ENCODE measurements at regions not wholly inside any gene's neighbourhood (a gene's known extent, or its start where the extent isn't known, plus 50 kb on each side); places are given as distances from the start of the nearest gene placed in this dataset.

GRCh38 chr20:56798634-56799033 is 169.5 kb downstream of the TFAP2C start:
- Mint-ChIP-seq H3K27ac (no peak overlapping the region), H3K9me3 (peaks cover 10 to 22% of the 10 kb centered on the region in 2 donors)
- DNase-seq, result no peak

GRCh38 chr20:56799187-56799586 is 170.1 kb downstream of the TFAP2C start:
- Mint-ChIP-seq H3K27ac (no peak overlapping the region), H3K4me3 (no peak overlapping the region)
- ATAC-seq, result no peak

More at GRCh38 chr20:56798634-56799033, 169.5 kb downstream of the TFAP2C start:
- no peak overlapping the region for H3K4me3 Mint-ChIP-seq
- no peak for ATAC-seq
- H3K4me1 Mint-ChIP-seq, result no peaks in the 10 kb centered on the region
- peaks cover 7% of the 10 kb centered on the region for H3K27me3 Mint-ChIP-seq

GRCh38 chr20:56800088-56800487 is 171.0 kb downstream of the TFAP2C start:
- Mint-ChIP-seq H3K9me3 (peaks cover 10 to 15% of the 10 kb centered on the region in 2 donors), H3K27me3 (peaks cover 7% of the 10 kb centered on the region), H3K4me3 (no peak overlapping the region), H3K4me1 (no peaks in the 10 kb centered on the region), H3K27ac (no peak overlapping the region)
- ATAC-seq (no peak), DNase-seq (no peak)

More at GRCh38 chr20:56799187-56799586, 170.1 kb downstream of the TFAP2C start:
- no peaks in the 10 kb centered on the region for H3K4me1 Mint-ChIP-seq
- H3K9me3 Mint-ChIP-seq, result peaks cover 10 to 19% of the 10 kb centered on the region in 2 donors
- no peak for DNase-seq
- peaks cover 7% of the 10 kb centered on the region for H3K27me3 Mint-ChIP-seq

DNA sequence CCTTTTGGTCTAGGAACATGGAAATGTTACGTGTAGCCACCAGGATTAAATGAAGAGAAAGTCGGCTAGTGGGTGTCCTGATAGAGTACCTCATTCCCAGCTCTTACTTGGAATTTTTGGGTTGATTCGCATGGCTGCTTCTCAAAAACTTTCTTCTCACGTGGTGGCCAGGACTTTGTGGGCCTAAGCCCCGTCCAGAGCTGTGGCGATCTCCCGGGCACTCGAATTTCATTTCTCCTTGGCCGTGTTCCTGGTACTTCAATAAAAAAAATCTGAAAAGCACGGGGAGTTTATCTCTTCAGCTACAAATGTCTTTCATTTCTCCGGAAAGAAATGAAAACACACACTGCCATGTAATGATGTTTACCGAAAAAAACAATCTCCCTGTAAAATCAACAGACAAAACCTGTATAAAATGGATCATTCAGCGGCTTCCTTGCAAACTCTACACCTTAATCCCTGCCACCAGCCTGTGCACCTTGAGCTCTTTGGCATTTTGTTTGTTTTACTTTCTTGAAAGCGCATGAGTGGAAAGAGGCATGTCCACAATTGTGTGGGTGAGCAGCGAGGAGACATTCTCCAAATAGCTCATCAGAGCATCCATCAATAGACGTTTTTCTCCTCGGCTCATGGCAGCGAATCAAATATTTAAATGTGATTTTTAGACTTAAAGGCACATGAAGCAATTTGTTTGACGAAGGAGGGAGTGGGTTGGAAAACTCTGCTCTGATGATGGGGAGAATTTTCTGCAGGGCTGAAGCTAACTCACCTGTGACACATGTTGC is 173.1 kb downstream of the TFAP2C start:
- ATAC-seq (no peak), DNase-seq (no peak)
- Mint-ChIP-seq H3K9me3 (peaks cover 10 to 15% of the 10 kb centered on the region in 2 donors), H3K27me3 (peaks cover 16% of the 10 kb centered on the region), H3K27ac (no peak overlapping the region), H3K4me1 (no peaks in the 10 kb centered on the region), H3K4me3 (no peak overlapping the region)

DNA sequence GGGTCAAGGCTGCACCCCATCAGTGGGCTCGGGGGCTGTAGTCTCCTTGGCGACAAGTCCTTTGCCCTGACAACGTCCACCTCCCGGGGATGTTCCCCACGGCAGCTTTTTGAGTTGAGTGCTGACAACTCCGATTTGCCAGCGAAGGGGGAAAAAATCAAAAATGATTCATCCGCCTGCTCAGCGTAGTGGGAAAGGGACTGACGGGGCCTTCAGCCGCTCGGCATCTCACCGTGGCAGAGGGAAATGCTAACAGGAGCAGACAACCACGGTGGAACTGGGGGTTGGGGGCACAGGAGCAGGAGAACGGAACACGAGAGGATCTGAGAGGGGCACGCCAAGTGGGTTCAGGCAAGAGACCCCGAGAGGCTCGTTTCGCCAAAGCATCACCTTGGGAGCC is 173.7 kb downstream of the TFAP2C start:
- no peak overlapping the region for H3K27ac Mint-ChIP-seq
- no peaks in the 10 kb centered on the region for H3K4me1 Mint-ChIP-seq
- DNase-seq, result no peak
- H3K4me3 Mint-ChIP-seq, result no peak overlapping the region
- ATAC-seq, result no peak
- peaks cover 22% of the 10 kb centered on the region for H3K27me3 Mint-ChIP-seq
- H3K9me3 Mint-ChIP-seq, result peaks cover 10 to 15% of the 10 kb centered on the region in 2 donors

DNA sequence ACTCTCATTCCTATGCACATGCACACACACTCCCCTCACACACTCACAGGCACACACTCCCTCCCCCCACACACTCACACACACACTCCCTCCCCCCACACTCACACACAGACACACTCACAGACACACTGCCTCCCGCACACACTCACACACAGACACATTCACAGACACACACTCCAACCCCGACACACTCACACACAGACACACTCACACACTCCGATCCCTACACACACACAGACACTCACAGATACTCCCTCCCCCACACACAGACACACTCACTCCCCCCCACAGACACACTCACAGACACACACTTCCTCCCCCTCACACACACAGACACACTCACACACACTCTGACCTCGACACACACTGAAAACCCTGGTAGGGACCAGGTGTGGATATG is 176.2 kb downstream of the TFAP2C start:
- H3K4me1 Mint-ChIP-seq, result no peaks in the 10 kb centered on the region
- DNase-seq, result no peak
- no peak overlapping the region for H3K27ac Mint-ChIP-seq
- peaks cover 44% of the 10 kb centered on the region for H3K27me3 Mint-ChIP-seq
- H3K4me3 Mint-ChIP-seq, result no peak overlapping the region
- no peak for ATAC-seq
- no peaks in the 10 kb centered on the region for H3K9me3 Mint-ChIP-seq

DNA sequence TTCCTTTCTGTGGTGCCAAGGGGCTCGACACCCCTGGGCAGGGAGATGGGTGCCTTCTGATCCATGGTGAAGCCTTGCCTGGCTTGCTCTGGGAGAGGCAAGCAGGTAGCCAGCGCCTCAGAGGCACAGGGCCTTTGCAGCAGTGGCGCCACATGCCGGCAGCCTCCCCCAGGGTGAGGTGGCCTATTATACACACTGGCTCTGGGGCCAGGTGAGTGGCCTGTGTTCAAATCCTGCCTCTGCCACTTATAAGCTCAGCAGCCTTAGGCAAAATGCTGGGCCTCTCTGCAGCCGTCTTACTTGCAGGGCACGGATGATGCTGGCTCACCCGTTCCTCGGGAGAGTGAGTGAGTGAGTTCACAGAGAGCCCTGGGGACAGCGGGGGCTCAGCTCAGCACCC is 176.9 kb downstream of the TFAP2C start:
- ATAC-seq, result no peak
- DNase-seq, result no peak
- no peak overlapping the region for H3K4me3 Mint-ChIP-seq
- no peaks in the 10 kb centered on the region for H3K4me1 Mint-ChIP-seq
- H3K27ac Mint-ChIP-seq, result no peak overlapping the region
- peaks cover 43% of the 10 kb centered on the region for H3K27me3 Mint-ChIP-seq
- no peaks in the 10 kb centered on the region for H3K9me3 Mint-ChIP-seq

DNA sequence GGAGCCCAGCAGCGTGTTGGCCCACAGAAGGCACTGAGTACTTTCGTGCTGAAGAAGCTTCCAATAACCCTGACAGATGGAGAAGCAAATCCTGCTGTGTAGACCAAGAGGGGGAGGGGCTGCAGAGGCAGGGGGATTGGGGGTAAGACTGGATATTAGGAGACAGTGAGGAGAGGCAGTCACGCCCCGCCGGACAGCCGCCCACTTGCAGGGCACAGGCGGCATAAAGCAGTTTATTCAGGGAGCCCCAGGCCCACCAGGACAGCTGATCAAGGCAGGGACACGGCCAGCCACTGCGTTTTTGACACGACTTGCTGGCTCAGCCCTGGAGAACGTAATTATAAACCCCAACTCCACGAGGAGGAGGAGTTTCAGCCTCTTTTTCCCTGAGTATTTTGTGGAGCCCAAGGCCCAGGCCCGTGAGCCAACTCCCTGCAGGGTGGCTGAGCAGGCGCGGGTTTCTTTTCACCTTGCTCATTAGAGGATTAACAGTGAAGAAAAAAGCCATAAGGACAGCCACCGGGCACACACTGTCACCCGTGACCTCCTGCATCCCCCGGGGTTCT is 177.9 kb downstream of the TFAP2C start:
- Mint-ChIP-seq H3K9me3 (no peaks in the 10 kb centered on the region), H3K27me3 (peaks cover 49% of the 10 kb centered on the region)
- ATAC-seq, result no peak

DNA sequence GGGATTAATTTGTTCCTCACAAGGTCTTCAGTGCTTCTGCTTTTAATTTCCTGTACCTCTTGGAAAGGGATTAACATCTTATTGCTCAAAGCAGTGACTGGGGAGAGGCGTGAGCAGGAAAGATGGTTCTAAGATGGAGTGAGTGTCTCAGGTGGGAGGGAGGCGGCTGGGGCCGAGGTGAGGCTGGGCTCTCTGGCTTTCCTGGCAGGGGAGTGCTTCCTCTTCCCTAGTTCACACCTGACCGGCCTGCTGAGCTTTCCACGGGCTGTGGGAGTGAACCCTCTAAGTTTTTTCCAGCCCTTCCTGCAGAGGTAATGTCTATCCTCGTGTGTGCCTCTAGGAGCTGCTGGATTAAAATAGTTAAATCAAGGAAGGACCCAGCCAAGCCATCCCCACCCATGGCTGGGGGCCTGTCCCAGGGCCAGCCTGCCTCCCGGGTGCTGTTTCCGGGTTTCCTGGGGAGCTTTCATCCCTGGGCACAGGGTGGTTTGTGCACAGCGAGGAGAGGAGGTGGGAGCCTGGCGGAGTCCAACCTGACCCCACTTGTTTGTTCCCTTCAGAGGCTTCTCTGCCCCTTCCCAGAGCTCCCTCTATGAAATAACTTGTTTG is 179.1 kb downstream of the TFAP2C start:
- Mint-ChIP-seq H3K4me1 (no peaks in the 10 kb centered on the region), H3K27ac (no peak overlapping the region), H3K27me3 (peaks cover 49% of the 10 kb centered on the region), H3K4me3 (no peak overlapping the region), H3K9me3 (no peaks in the 10 kb centered on the region)
- ATAC-seq (no peak), DNase-seq (no peak)

More for the DNA sequence above, 177.9 kb downstream of the TFAP2C start:
- Mint-ChIP-seq H3K4me3 (no peak overlapping the region), H3K4me1 (no peaks in the 10 kb centered on the region), H3K27ac (no peak overlapping the region)
- DNase-seq, result no peak

DNA sequence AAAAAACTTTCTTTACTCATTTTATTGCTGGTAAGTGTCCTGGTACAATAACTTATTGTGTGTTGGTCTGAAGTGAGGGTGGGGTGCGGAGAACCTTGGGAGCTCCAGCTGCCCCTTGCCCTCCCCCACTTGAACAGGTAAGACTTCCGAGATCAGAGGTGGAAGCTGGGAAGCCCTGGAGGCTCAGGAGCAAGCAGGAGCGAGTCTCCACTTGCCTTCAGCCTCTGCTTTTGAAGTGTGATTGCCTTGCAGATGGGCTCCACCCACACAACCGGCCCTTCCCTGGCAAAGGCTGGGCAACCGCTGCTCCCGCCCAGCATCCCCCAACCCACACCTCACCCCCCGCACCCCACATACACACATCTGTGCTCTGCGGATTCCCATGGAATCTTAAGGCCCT is 179.6 kb downstream of the TFAP2C start:
- Mint-ChIP-seq H3K9me3 (no peaks in the 10 kb centered on the region), H3K27me3 (peaks cover 49% of the 10 kb centered on the region), H3K27ac (no peak overlapping the region), H3K4me3 (no peak overlapping the region), H3K4me1 (no peaks in the 10 kb centered on the region)
- DNase-seq, result no peak
- no peak for ATAC-seq

DNA sequence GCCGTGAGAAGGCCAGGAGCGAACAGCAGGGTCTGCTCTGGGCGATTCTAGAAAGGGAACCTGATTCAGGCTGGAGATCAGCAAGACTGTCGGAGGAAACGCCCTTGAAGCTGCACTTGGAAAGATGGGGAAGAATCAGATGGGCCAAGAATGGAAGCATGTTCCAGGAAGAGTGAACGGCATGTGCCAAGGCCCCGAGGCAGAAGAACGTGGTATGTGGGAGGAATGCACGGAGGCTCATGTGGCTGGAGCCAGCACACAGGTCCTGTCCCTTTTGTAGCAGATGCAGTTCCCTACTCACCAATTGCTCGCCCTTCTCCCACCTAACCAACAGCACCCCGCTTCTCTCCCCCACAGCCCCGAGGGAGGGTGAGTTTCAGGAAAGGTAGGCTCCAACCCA is 180.6 kb downstream of the TFAP2C start:
- Mint-ChIP-seq H3K27me3 (peaks cover 49% of the 10 kb centered on the region), H3K27ac (no peak overlapping the region), H3K4me1 (no peaks in the 10 kb centered on the region), H3K9me3 (no peaks in the 10 kb centered on the region), H3K4me3 (no peak overlapping the region)
- ATAC-seq, result no peak
- no peak for DNase-seq

GRCh38 chr20:56810141-56810540 is 181.0 kb downstream of the TFAP2C start:
- no peak overlapping the region for H3K4me3 Mint-ChIP-seq
- H3K9me3 Mint-ChIP-seq, result no peaks in the 10 kb centered on the region
- no peak overlapping the region for H3K27ac Mint-ChIP-seq
- no peaks in the 10 kb centered on the region for H3K4me1 Mint-ChIP-seq
- ATAC-seq (no peak), DNase-seq (no peak)
- peaks cover 49% of the 10 kb centered on the region for H3K27me3 Mint-ChIP-seq

- Mint-ChIP-seq H3K4me3 (no peak overlapping the region), H3K9me3 (peaks cover 4 to 18% of the 10 kb centered on the region in 2 donors), H3K27ac (no peak overlapping the region)
These were observed 186.7 kb downstream of the TFAP2C start for GRCh38 chr20:56815796-56816195.

DNA sequence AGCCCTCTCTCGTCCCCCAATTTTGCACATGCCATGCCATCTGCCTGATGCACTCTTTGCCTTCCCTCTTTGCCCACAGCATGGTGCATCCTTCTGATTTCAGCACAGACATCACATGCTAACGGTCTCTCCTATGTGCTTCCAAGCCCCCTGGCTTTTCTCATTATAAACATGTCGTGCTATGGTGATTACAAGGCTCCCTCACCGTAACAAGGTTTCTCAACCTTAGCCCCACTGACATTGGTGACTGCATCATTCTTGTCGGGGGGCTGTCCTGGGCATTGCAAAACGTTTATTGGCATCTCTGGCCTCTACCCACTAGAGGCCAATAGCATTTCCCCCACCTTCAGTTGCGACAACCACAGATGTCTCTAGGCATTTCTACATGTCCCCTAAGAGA is 187.2 kb downstream of the TFAP2C start:
- Mint-ChIP-seq H3K9me3 (peaks cover 4 to 18% of the 10 kb centered on the region in 2 donors), H3K4me1 (no peaks in the 10 kb centered on the region), H3K4me3 (no peak overlapping the region), H3K27me3 (peaks cover 32% of the 10 kb centered on the region), H3K27ac (peak overlapping the region in 1 of 2 donors; percentile 28)
- DNase-seq (no peak), ATAC-seq (no peak)

More at GRCh38 chr20:56815796-56816195, 186.7 kb downstream of the TFAP2C start:
- H3K27me3 Mint-ChIP-seq, result peaks cover 31% of the 10 kb centered on the region
- ATAC-seq (no peak), DNase-seq (no peak)
- H3K4me1 Mint-ChIP-seq, result no peaks in the 10 kb centered on the region

DNA sequence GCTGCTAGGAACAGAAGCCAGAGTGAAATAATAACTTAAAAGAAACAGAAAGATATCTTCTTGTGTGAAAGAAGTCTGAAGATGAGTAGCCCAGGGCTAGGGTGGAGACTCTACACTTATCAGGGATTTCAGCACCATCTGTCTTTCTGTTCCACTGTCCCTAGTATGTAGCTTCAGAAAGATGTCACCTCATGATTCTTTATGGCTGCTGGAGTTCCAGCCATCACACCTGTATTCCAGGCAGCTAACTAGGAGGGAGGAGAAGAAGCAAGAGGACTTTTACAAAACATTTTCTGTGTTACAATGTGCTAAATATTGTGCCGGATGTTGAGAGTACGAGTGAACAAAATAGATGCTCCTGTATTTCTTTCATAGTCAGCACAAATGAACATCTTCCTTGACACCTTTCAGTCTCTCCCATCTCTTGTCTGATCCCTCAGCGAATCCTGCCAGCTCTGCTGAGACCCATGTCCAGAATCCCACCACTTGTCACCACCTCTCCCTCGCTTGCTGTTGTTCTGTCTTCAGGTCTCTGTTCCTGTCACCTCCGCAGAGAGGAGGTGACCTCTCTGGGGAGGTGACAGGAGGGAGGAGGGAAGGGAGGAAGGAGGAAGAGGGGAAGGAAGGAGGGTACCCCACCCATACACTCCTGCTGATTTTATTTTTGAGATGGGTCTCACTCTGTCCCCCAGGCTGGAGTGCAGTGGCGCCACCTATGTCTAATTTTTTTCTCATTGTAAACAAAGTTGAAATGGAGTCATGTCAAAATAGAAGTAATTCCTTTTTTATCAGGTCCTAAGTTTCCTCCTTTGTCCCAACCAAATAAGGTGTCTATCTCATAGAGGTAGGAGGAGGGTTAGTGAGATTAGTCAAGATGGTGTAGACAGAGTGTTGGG is 188.9 kb downstream of the TFAP2C start:
- no peak for ATAC-seq
- no peak overlapping the region for H3K4me3 Mint-ChIP-seq
- no peak overlapping the region for H3K27ac Mint-ChIP-seq

More for the DNA sequence above, 188.9 kb downstream of the TFAP2C start:
- Mint-ChIP-seq H3K4me1 (no peaks in the 10 kb centered on the region), H3K27me3 (peaks cover 30% of the 10 kb centered on the region), H3K9me3 (peaks cover 4 to 18% of the 10 kb centered on the region in 2 donors)
- no peak for DNase-seq
